GM12878 (cell line): ENCODE measurements at regions not wholly inside any gene's neighbourhood (a gene's known extent, or its start where the extent isn't known, plus 50 kb on each side); places are given as distances from the start of the nearest gene placed in this dataset.

Experiments used
- EED ChIP-seq: sonication (generic); IDR thresholded peaks from 2 replicates; pipeline ENCODE4 v1.6.1; 2016; ENCODE audit warnings: antibody characterized with exemption, low read depth
- ETV6 ChIP-seq, 2 experiments: fragments of 450-650 bp in 1 of 2; IDR thresholded peaks in 1 of 2; conservative IDR thresholded peaks in 1 of 2; 2 replicates each; pipeline ENCODE4 v1.6.1; 2014; ENCODE audit warnings: antibody characterized with exemption in 1 of 2, borderline replicate concordance in 1 of 2, low read depth in 1 of 2, mild to moderate bottlenecking in 1 of 2, moderate library complexity in 1 of 2
- HDAC2 ChIP-seq: fragments of 200-600 bp; sonication (generic); IDR thresholded peaks from 2 replicates; pipeline ENCODE4 v1.6.1; 2017
- JUNB ChIP-seq: IDR thresholded peaks from 2 replicates; pipeline ENCODE4 v1.6.1; 2016; ENCODE audit warnings: antibody characterized with exemption, mild to moderate bottlenecking
- YBX1 ChIP-seq: fragments of 450-650 bp; IDR thresholded peaks from 2 replicates; pipeline ENCODE4 v1.6.1; 2016; ENCODE audit warnings: antibody characterized with exemption
- TF ChIP-seq, protein P1 (sequence below): IDR thresholded peaks from 2 replicates; pipeline ENCODE4 v1.6.1; 2011; ENCODE audit warnings: low read depth, mild to moderate bottlenecking, low read length, moderate library complexity, borderline replicate concordance; ENCODE audit errors: extremely low read depth
- TF ChIP-seq, protein P2 (sequence below), 3 experiments: IDR thresholded peaks in 2 of 3; conservative IDR thresholded peaks in 1 of 3; 2 replicates each; pipeline ENCODE4 v1.5.1; 2011; ENCODE audit warnings: low read depth in 3 of 3, low read length in 3 of 3, mild to moderate bottlenecking in 3 of 3, control low read depth in 2 of 3, moderate library complexity in 2 of 3, inconsistent platforms in 1 of 3, mixed read lengths in 1 of 3; ENCODE audit not compliant: control insufficient read depth in 2 of 3, insufficient read depth in 1 of 3; ENCODE audit errors: extremely low read depth in 1 of 3

DNA sequence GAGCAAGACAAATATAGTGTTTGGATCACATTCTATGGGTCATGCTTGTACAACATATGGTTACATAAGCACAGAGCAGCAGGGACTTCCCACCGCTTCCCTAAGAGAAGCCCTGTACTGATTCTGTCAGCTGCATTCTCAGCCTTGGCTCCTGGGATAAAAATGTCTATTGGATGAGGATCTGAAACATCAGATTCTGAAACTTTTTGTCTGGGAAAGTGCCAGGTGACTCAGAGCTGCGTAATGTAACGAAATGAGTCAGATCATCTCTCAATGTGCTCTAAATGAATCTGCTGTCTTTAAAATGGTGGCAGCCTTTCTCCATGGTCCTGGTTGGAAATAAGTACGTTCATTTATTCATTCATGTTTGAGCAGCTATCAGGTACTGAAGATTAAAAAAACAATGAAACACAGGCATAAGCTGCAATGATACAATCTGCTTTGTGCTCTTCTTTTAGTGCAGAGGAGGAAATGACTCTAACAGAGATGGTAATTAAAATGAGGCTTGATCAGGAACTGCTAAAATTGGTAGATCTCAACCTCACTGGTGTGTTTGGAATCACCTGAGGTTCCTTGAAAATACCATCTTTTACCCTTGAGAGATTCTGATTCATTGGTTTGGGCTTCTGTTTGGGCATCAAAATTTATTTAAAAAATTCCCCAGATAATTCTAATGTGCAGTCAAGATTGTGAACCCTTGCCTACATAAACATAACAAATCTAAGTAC lies 99.1 kb upstream of the NAP1L1 start:
- TF ChIP-seq HDAC2 (no peak), JUNB (peak; percentile 100), EED (peak; percentile 100), YBX1 (no peak), ETV6 (conservative IDR thresholded peaks at IDR 0.05 in 1 of 2, IDR thresholded peaks at IDR 0.05 in 1 of 2; ENCODE audit: borderline replicate concordance in 1 of 2, low read depth in 1 of 2) (peak in 1 of 2 experiments; percentile 67; a peak in 1 of 4 replicates)
- TF ChIP-seq, protein P1, sequence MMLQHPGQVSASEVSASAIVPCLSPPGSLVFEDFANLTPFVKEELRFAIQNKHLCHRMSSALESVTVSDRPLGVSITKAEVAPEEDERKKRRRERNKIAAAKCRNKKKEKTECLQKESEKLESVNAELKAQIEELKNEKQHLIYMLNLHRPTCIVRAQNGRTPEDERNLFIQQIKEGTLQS, result no peak
- TF ChIP-seq, protein P2, sequence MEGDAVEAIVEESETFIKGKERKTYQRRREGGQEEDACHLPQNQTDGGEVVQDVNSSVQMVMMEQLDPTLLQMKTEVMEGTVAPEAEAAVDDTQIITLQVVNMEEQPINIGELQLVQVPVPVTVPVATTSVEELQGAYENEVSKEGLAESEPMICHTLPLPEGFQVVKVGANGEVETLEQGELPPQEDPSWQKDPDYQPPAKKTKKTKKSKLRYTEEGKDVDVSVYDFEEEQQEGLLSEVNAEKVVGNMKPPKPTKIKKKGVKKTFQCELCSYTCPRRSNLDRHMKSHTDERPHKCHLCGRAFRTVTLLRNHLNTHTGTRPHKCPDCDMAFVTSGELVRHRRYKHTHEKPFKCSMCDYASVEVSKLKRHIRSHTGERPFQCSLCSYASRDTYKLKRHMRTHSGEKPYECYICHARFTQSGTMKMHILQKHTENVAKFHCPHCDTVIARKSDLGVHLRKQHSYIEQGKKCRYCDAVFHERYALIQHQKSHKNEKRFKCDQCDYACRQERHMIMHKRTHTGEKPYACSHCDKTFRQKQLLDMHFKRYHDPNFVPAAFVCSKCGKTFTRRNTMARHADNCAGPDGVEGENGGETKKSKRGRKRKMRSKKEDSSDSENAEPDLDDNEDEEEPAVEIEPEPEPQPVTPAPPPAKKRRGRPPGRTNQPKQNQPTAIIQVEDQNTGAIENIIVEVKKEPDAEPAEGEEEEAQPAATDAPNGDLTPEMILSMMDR (IDR thresholded peaks at IDR 0.05 in 2 of 3, conservative IDR thresholded peaks at IDR 0.05 in 1 of 3; ENCODE audit: control insufficient read depth in 2 of 3, extremely low read depth in 1 of 3, insufficient read depth in 1 of 3, low read depth in 3 of 3, low read length in 3 of 3), result no peak
